ENCODE measurements at regions not wholly inside any gene's neighbourhood (a gene's known extent, or its start where the extent isn't known, plus 50 kb on each side); places are given as distances from the start of the nearest gene placed in this dataset.

GRCh38 chr20:63115651-63116411, 100.1 kb downstream of the YTHDF1 start:
- Histone ChIP-seq H3K27me3 (ENCODE audit: control insufficient read depth in 2 of 2, insufficient read depth in 2 of 2, low read length in 2 of 2) (no peaks in the 10 kb centered on the region), H3K4me1 (ENCODE audit: control insufficient read depth, extremely low read depth, insufficient read depth, low read length) (no peaks in the 10 kb centered on the region), H3K9me1 (replicated peaks; ENCODE audit: control insufficient read depth, extremely low read depth, insufficient read depth, low read length) (no peaks in the 10 kb centered on the region), H2AFZ (ENCODE audit: low read depth, low read length) (no peak overlapping the region), H4K20me1 (replicated peaks; ENCODE audit: control insufficient read depth, extremely low read depth, insufficient read depth, low read length) (no peaks in the 10 kb centered on the region), H3K4me3 (replicated peaks in 1 of 3; ENCODE audit: insufficient read depth in 1 of 3, low read depth in 1 of 3, low read length in 3 of 3) (no peak overlapping the region), H3K36me3 (ENCODE audit: control insufficient read depth in 2 of 2, extremely low read depth in 1 of 2, insufficient read depth in 2 of 2, low read length in 2 of 2) (no peaks in the 10 kb centered on the region), H3K9me3 (replicated peaks; ENCODE audit: control insufficient read depth, insufficient read depth, low read length) (no peaks in the 10 kb centered on the region), H3K79me2 (ENCODE audit: control insufficient read depth, insufficient read depth, low read length) (no peaks in the 10 kb centered on the region), H3K4me2 (ENCODE audit: insufficient read depth, low read length) (no peak overlapping the region), H3K27ac (ENCODE audit: insufficient read depth, low read depth, low read length) (no peak overlapping the region), H3K9ac (replicated peaks; ENCODE audit: extremely low read depth, insufficient read depth, low read length) (no peak overlapping the region)
- no TSS peak for BruUV-seq (replicated peaks)
- ChIA-PET POLR2A (no interaction called here), CTCF (interaction anchor here (1.4 kb wide), 1 partner anchor 47 kb away, joined by 3 read pairs; no protein-coding TSS in a partner anchor)
- FAIRE-seq (no peak), DNase-seq (ENCODE audit: low read depth, low spot score) (no peak)
- TF ChIP-seq GATA2 (IDR thresholded peaks at IDR 0.05; ENCODE audit: insufficient read depth, insufficient read length, low read depth, low read length) (no peak), MYC (IDR thresholded peaks at IDR 0.05; ENCODE audit: low read depth, low read length) (no peak), FOS (IDR thresholded peaks at IDR 0.05; ENCODE audit: borderline replicate concordance, insufficient read depth, low read length) (no peak), MAX (IDR thresholded peaks at IDR 0.05; ENCODE audit: insufficient read depth, insufficient read length) (no peak), EZH2 (IDR thresholded peaks at IDR 0.05; ENCODE audit: borderline replicate concordance, low read depth, low read length, severe bottlenecking) (no peak), CTCF (IDR thresholded peaks at IDR 0.05; ENCODE audit: extremely low read depth in 1 of 2, insufficient read depth in 1 of 2, low read depth in 1 of 2, low read length in 2 of 2) (no peak), POLR2AphosphoS5 (IDR thresholded peaks at IDR 0.05; ENCODE audit: insufficient read depth, low read depth, low read length) (no peak), POLR2A (IDR thresholded peaks at IDR 0.05; ENCODE audit: low read depth, low read length) (no peak), JUN (IDR thresholded peaks at IDR 0.05; ENCODE audit: borderline replicate concordance, insufficient read depth, insufficient read length, low read depth) (no peak)
- dilution Hi-C loops (cut with MboI; ENCODE audit: extremely low pct_ligation_motif_present, low sequenced_read_pairs), result no loop called here
- intact Hi-C loops (cut with micrococcal nuclease), result no loop called here
